ENCODE measurements at regions not wholly inside any gene's neighbourhood (a gene's known extent, or its start where the extent isn't known, plus 50 kb on each side); places are given as distances from the start of the nearest gene placed in this dataset.

DNA sequence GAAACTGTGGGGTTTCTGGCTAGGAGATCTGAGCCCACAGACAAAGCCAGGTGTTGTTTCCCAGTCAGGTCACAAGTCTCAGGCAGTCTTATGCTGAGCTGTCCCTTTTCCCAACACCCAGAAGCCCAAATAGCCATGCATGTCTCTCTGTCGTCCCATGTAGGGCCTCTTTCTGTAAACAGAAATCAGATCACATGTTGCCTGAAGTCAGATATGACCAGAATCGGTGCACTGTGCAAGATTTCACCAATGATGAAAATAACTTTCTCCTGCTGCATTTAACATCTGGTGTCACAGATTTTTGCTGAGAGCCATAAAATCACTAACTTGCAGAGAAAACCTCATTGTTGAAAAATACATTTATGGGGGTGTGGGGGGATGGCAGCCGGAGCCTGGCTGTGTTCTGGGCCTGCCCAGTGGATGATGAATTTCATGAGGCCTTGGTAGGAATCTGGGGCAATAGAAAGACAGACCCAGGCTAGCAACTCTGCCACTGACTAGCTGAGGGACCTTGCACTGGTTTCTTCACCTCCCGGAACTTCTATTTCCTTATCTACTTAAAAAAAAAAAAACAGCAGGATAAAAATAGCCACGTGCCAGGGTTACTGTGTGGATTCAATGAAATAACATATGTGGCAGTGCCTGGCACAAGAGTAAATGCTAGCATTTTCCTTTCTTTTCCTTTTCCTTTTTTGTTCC lies 158.8 kb upstream of the NFIA start:
- TF ChIP-seq EGR1 (IDR thresholded peaks at IDR 0.05; ENCODE audit: low read depth): no peak
- TF ChIP-seq CBX3 (IDR thresholded peaks at IDR 0.05; ENCODE audit: low read depth): no peak
- TF ChIP-seq POLR2A (IDR thresholded peaks at IDR 0.05; ENCODE audit: borderline replicate concordance, extremely low read depth, insufficient read depth, insufficient read length): no peak
- TF ChIP-seq, protein P1, sequence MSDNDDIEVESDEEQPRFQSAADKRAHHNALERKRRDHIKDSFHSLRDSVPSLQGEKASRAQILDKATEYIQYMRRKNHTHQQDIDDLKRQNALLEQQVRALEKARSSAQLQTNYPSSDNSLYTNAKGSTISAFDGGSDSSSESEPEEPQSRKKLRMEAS (IDR thresholded peaks at IDR 0.05): no peak
- TF ChIP-seq CEBPB (IDR thresholded peaks at IDR 0.05; ENCODE audit: low read depth): no peak
- no peak for TF ChIP-seq EZH2phosphoT487 (IDR thresholded peaks at IDR 0.05; ENCODE audit: borderline replicate concordance)
- no peak for TF ChIP-seq ZNF274 (IDR thresholded peaks at IDR 0.05; ENCODE audit: low read depth, low read length)
- TF ChIP-seq ZFX (IDR thresholded peaks at IDR 0.05): no peak
- TF ChIP-seq, protein P2, sequence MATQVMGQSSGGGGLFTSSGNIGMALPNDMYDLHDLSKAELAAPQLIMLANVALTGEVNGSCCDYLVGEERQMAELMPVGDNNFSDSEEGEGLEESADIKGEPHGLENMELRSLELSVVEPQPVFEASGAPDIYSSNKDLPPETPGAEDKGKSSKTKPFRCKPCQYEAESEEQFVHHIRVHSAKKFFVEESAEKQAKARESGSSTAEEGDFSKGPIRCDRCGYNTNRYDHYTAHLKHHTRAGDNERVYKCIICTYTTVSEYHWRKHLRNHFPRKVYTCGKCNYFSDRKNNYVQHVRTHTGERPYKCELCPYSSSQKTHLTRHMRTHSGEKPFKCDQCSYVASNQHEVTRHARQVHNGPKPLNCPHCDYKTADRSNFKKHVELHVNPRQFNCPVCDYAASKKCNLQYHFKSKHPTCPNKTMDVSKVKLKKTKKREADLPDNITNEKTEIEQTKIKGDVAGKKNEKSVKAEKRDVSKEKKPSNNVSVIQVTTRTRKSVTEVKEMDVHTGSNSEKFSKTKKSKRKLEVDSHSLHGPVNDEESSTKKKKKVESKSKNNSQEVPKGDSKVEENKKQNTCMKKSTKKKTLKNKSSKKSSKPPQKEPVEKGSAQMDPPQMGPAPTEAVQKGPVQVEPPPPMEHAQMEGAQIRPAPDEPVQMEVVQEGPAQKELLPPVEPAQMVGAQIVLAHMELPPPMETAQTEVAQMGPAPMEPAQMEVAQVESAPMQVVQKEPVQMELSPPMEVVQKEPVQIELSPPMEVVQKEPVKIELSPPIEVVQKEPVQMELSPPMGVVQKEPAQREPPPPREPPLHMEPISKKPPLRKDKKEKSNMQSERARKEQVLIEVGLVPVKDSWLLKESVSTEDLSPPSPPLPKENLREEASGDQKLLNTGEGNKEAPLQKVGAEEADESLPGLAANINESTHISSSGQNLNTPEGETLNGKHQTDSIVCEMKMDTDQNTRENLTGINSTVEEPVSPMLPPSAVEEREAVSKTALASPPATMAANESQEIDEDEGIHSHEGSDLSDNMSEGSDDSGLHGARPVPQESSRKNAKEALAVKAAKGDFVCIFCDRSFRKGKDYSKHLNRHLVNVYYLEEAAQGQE (IDR thresholded peaks at IDR 0.05; ENCODE audit: low read depth): no peak
- TF ChIP-seq, protein P3, sequence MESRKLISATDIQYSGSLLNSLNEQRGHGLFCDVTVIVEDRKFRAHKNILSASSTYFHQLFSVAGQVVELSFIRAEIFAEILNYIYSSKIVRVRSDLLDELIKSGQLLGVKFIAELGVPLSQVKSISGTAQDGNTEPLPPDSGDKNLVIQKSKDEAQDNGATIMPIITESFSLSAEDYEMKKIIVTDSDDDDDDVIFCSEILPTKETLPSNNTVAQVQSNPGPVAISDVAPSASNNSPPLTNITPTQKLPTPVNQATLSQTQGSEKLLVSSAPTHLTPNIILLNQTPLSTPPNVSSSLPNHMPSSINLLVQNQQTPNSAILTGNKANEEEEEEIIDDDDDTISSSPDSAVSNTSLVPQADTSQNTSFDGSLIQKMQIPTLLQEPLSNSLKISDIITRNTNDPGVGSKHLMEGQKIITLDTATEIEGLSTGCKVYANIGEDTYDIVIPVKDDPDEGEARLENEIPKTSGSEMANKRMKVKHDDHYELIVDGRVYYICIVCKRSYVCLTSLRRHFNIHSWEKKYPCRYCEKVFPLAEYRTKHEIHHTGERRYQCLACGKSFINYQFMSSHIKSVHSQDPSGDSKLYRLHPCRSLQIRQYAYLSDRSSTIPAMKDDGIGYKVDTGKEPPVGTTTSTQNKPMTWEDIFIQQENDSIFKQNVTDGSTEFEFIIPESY (IDR thresholded peaks at IDR 0.05; ENCODE audit: extremely low read depth, insufficient replicate concordance, low read length): no peak
- TF ChIP-seq TCF7L2 (IDR thresholded peaks at IDR 0.05; ENCODE audit: borderline replicate concordance, extremely low read depth, insufficient read depth, insufficient read length): no peak
- no peak for TF ChIP-seq JUND (IDR thresholded peaks at IDR 0.05)
- TF ChIP-seq SP1 (IDR thresholded peaks at IDR 0.05; ENCODE audit: low read depth): no peak
- TF ChIP-seq, protein P4, sequence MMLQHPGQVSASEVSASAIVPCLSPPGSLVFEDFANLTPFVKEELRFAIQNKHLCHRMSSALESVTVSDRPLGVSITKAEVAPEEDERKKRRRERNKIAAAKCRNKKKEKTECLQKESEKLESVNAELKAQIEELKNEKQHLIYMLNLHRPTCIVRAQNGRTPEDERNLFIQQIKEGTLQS (IDR thresholded peaks at IDR 0.05): no peak
- no peak for TF ChIP-seq RAD21 (IDR thresholded peaks at IDR 0.05; ENCODE audit: low read depth)
- POLR2A ChIA-PET: no interaction called here
- Histone ChIP-seq H3K9me2 (ENCODE audit: insufficient read depth) (no peaks in the 10 kb centered on the region), H3K9ac (ENCODE audit: low read length) (no peak overlapping the region), H2AFZ (ENCODE audit: low read depth, low read length, poor library complexity, severe bottlenecking) (no peak overlapping the region), H4K20me1 (ENCODE audit: insufficient read depth) (no peaks in the 10 kb centered on the region), H3K4me1 (ENCODE audit: control insufficient read depth in 1 of 2, insufficient read depth in 2 of 2, low read length in 2 of 2) (no peaks in the 10 kb centered on the region), H3K27ac (ENCODE audit: low read depth, low read length) (no peak overlapping the region), H3K36me3 (ENCODE audit: control insufficient read depth in 1 of 2, insufficient read depth in 2 of 2, low read length in 2 of 2) (no peaks in the 10 kb centered on the region), H3K79me2 (ENCODE audit: insufficient read depth, low read length) (no peaks in the 10 kb centered on the region), H3K4me3 (replicated peaks in 1 of 2; ENCODE audit: low read depth in 1 of 2, low read length in 2 of 2) (no peak overlapping the region), H3K9me3 (ENCODE audit: control insufficient read depth in 1 of 2, insufficient read depth in 1 of 2, low read depth in 1 of 2, low read length in 2 of 2) (no peaks in the 10 kb centered on the region), H3K27me3 (ENCODE audit: insufficient read depth, low read length) (no peaks in the 10 kb centered on the region), H3K4me2 (ENCODE audit: low read length) (no peak overlapping the region)
- BruUV-seq (replicated peaks): no TSS peak
- no peak for DNase-seq (ENCODE audit: low read depth, low spot score)
- CTCF ChIA-PET: no interaction called here
- intact Hi-C loops (cut with micrococcal nuclease): no loop called here
- RAD21 ChIA-PET (ENCODE audit: low non-redundant PET in 1 of 2, low total read pairs in 2 of 2, uncharacterized antibody in 2 of 2, unreplicated experiment in 2 of 2): no interaction called here
- no peak for ATAC-seq

Measured in HCT116 (cell line).